Astrocyte (in vitro differentiated cells and primary cell): ENCODE measurements at regions not wholly inside any gene's neighbourhood (a gene's known extent, or its start where the extent isn't known, plus 50 kb on each side); places are given as distances from the start of the nearest gene placed in this dataset.

ENCODE experiments used
- DNase-seq: peaks from one replicate; pipeline ENCODE4 v3.0.0-alpha.2; 2010; ENCODE audit warnings: low read depth
- FAIRE-seq: peaks from 2 replicates; lab custom pipeline; 2011; peaks lifted over from hg19 to GRCh38; lab: Jason Lieb, UNC
- H2AFZ ChIP-seq: 2 replicates; pipeline ENCODE4 v1.6.0; 2012; ENCODE audit warnings: low read depth, low read length, inconsistent platforms
- H3K27ac ChIP-seq: 2 replicates; pipeline ENCODE4 v1.5.1; 2011; ENCODE audit warnings: low read depth, low read length, inconsistent platforms
- H3K27me3 ChIP-seq: 2 replicates; pipeline ENCODE4 v1.6.0; 2011; ENCODE audit warnings: low read length, inconsistent platforms; ENCODE audit not compliant: insufficient read depth
- H3K36me3 ChIP-seq: 2 replicates; pipeline ENCODE4 v1.5.1; 2011; ENCODE audit warnings: low read length, inconsistent platforms; ENCODE audit not compliant: insufficient read depth
- H3K4me1 ChIP-seq: 2 replicates; pipeline ENCODE4 v1.5.1; 2011; ENCODE audit warnings: low read length, inconsistent platforms; ENCODE audit not compliant: insufficient read depth
- H3K4me2 ChIP-seq: 2 replicates; pipeline ENCODE4 v1.6.0; 2012; ENCODE audit warnings: low read length, inconsistent platforms
- H3K4me3 ChIP-seq: 2 replicates; pipeline ENCODE4 v1.5.1; 2011; ENCODE audit warnings: low read depth, mild to moderate bottlenecking, low read length, inconsistent platforms; ENCODE audit not compliant: insufficient read depth
- H3K79me2 ChIP-seq: 2 replicates; pipeline ENCODE4 v1.6.0; 2012; ENCODE audit warnings: mild to moderate bottlenecking, low read length, inconsistent platforms; ENCODE audit not compliant: insufficient read depth
- H3K9ac ChIP-seq: 2 replicates; pipeline ENCODE4 v1.6.0; 2012; ENCODE audit warnings: mild to moderate bottlenecking, low read length, inconsistent platforms
- H3K9me3 ChIP-seq: 2 replicates; pipeline ENCODE4 v1.5.1; 2012; ENCODE audit warnings: low read depth, mild to moderate bottlenecking, low read length, inconsistent platforms; ENCODE audit not compliant: insufficient read depth
- H4K20me1 ChIP-seq: 2 replicates; pipeline ENCODE4 v1.6.0; 2012; ENCODE audit warnings: low read length, inconsistent platforms; ENCODE audit not compliant: insufficient read depth
- H3K27ac Mint-ChIP-seq: one replicate; pipeline ENCODE4 v1.8.0; 2021; ENCODE audit warnings: mild to moderate bottlenecking, mixed read lengths; ENCODE audit not compliant: unreplicated experiment
- H3K27me3 Mint-ChIP-seq: one replicate; pipeline ENCODE4 v1.8.0; 2021; ENCODE audit warnings: low read depth, mixed read lengths; ENCODE audit not compliant: unreplicated experiment
- H3K36me3 Mint-ChIP-seq: one replicate; pipeline ENCODE4 v1.8.0; 2021; ENCODE audit warnings: low read depth, mixed read lengths; ENCODE audit not compliant: unreplicated experiment
- H3K4me1 Mint-ChIP-seq: one replicate; pipeline ENCODE4 v1.8.0; 2021; ENCODE audit warnings: low read depth, mixed read lengths; ENCODE audit not compliant: unreplicated experiment
- H3K4me3 Mint-ChIP-seq: one replicate; pipeline ENCODE4 v1.8.0; 2021; ENCODE audit warnings: mild to moderate bottlenecking, moderate library complexity, mixed read lengths; ENCODE audit not compliant: unreplicated experiment
- H3K9me3 Mint-ChIP-seq: one replicate; pipeline ENCODE4 v1.8.0; 2021; ENCODE audit warnings: mild to moderate bottlenecking, mixed read lengths; ENCODE audit not compliant: unreplicated experiment
- EZH2 ChIP-seq: IDR thresholded peaks from 2 replicates; pipeline ENCODE4 v1.6.1; 2012; ENCODE audit warnings: mild to moderate bottlenecking, low read length, inconsistent platforms; ENCODE audit not compliant: insufficient read depth
- TF ChIP-seq, protein P1 (sequence below): IDR thresholded peaks from 2 replicates; pipeline ENCODE4 v1.5.1; 2011; ENCODE audit warnings: low read depth, mild to moderate bottlenecking, inconsistent platforms, low read length, moderate library complexity; ENCODE audit not compliant: insufficient read depth

DNA sequence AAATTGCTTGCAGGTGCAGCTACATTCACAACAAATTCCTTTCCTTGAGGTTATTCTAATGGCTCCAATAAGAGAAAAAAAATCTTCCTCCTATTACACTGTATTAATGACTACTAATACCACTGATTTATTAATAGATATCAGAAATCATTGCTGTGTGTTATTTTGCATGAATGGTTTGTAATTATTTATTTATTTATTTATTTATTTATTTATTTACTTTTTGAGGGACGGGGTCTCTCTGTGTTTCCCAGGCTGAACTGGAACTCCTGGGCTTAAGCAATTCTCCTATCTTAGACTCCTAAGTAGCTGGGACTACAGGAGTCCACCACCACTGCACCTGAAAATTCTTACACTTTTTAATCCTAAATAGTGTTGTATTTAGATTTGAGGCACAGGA lies 390.4 kb downstream of the SI start:
- H3K4me3 ChIP-seq: no peak overlapping the region
- Mint-ChIP-seq H3K27ac (no peak overlapping the region), H3K9me3 (no peaks in the 10 kb centered on the region), H3K4me3 (no peak overlapping the region), H3K27me3 (no peaks in the 10 kb centered on the region), H3K4me1 (no peaks in the 10 kb centered on the region), H3K36me3 (no peaks in the 10 kb centered on the region)
- H3K27me3 ChIP-seq: no peaks in the 10 kb centered on the region
- H2AFZ ChIP-seq: no peak overlapping the region
- DNase-seq (no peak), FAIRE-seq (no peak)
- no peaks in the 10 kb centered on the region for H3K36me3 ChIP-seq
- H4K20me1 ChIP-seq: no peaks in the 10 kb centered on the region
- no peaks in the 10 kb centered on the region for H3K79me2 ChIP-seq
- no peaks in the 10 kb centered on the region for H3K9me3 ChIP-seq
- no peak overlapping the region for H3K9ac ChIP-seq
- H3K4me2 ChIP-seq: no peak overlapping the region
- H3K27ac ChIP-seq: no peak overlapping the region
- TF ChIP-seq EZH2: no peak
- TF ChIP-seq, protein P1, sequence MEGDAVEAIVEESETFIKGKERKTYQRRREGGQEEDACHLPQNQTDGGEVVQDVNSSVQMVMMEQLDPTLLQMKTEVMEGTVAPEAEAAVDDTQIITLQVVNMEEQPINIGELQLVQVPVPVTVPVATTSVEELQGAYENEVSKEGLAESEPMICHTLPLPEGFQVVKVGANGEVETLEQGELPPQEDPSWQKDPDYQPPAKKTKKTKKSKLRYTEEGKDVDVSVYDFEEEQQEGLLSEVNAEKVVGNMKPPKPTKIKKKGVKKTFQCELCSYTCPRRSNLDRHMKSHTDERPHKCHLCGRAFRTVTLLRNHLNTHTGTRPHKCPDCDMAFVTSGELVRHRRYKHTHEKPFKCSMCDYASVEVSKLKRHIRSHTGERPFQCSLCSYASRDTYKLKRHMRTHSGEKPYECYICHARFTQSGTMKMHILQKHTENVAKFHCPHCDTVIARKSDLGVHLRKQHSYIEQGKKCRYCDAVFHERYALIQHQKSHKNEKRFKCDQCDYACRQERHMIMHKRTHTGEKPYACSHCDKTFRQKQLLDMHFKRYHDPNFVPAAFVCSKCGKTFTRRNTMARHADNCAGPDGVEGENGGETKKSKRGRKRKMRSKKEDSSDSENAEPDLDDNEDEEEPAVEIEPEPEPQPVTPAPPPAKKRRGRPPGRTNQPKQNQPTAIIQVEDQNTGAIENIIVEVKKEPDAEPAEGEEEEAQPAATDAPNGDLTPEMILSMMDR: no peak
- H3K4me1 ChIP-seq: no peaks in the 10 kb centered on the region

DNA sequence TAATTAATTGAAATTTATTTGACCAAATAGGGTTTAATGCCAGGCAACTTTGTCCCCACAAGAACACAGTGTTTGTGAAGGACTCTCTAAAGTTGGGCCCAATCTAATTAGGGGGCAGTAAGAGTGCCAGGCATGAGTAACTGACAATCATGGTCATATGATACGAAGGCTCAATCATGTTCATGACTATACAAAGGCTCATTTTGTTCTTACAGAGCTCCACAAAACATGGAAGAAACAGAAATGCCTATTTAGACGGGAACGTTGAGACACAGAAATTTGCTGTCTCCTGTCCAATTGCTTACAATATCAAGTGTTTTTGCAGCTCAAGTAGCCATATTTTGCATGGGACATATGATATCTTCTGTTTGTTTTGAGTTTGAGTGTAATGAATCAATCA lies 391.1 kb downstream of the SI start:
- H3K9me3 Mint-ChIP-seq: no peaks in the 10 kb centered on the region
- H3K27ac Mint-ChIP-seq: no peak overlapping the region
- no peak overlapping the region for H3K27ac ChIP-seq
- FAIRE-seq (no peak), DNase-seq (no peak)
- H3K4me3 ChIP-seq: no peak overlapping the region
- no peaks in the 10 kb centered on the region for H3K4me1 ChIP-seq
- no peak overlapping the region for H3K9ac ChIP-seq
- H3K36me3 Mint-ChIP-seq: no peaks in the 10 kb centered on the region
- TF ChIP-seq, protein P1: no peak
- no peak for TF ChIP-seq EZH2
- no peaks in the 10 kb centered on the region for H3K4me1 Mint-ChIP-seq
- H3K9me3 ChIP-seq: no peaks in the 10 kb centered on the region
- H4K20me1 ChIP-seq: no peaks in the 10 kb centered on the region
- no peak overlapping the region for H3K4me3 Mint-ChIP-seq
- H2AFZ ChIP-seq: no peak overlapping the region
- H3K27me3 ChIP-seq: no peaks in the 10 kb centered on the region
- no peaks in the 10 kb centered on the region for H3K36me3 ChIP-seq
- H3K79me2 ChIP-seq: no peaks in the 10 kb centered on the region
- no peaks in the 10 kb centered on the region for H3K27me3 Mint-ChIP-seq
- H3K4me2 ChIP-seq: no peak overlapping the region

DNA sequence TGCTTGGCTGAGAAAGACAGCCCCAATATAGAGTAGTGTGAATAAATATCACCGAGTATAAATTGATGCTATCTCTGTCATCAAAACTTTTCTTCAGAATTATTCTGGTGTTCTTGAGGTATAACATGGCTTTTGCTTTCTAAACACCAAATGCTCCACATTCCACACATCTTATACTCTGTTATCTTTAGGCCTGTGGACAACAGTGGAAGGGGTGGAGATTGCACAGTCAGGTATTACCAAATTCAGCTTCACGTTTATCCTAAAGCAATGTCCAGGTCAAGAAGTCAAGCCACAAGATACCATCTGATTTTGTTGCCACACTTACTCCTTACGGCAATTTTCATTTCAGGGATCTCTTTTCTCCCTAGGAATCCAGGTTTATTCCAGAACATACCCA lies 394.8 kb downstream of the SI start:
- Histone ChIP-seq H3K4me2 (no peak overlapping the region), H3K79me2 (no peaks in the 10 kb centered on the region), H2AFZ (no peak overlapping the region), H3K9ac (no peak overlapping the region), H3K36me3 (no peaks in the 10 kb centered on the region), H3K9me3 (no peaks in the 10 kb centered on the region), H3K27ac (no peak overlapping the region), H3K27me3 (no peaks in the 10 kb centered on the region), H3K4me1 (no peaks in the 10 kb centered on the region), H3K4me3 (no peak overlapping the region), H4K20me1 (no peaks in the 10 kb centered on the region)
- H3K4me3 Mint-ChIP-seq: no peak overlapping the region
- H3K9me3 Mint-ChIP-seq: no peaks in the 10 kb centered on the region
- H3K4me1 Mint-ChIP-seq: no peaks in the 10 kb centered on the region
- DNase-seq: no peak
- H3K27me3 Mint-ChIP-seq: no peaks in the 10 kb centered on the region
- no peak for FAIRE-seq
- H3K27ac Mint-ChIP-seq: no peak overlapping the region
- TF ChIP-seq, protein P1: no peak
- TF ChIP-seq EZH2: no peak
- no peaks in the 10 kb centered on the region for H3K36me3 Mint-ChIP-seq
